Astrocyte (in vitro differentiated cells and primary cell): ENCODE measurements at regions not wholly inside any gene's neighbourhood (a gene's known extent, or its start where the extent isn't known, plus 50 kb on each side); places are given as distances from the start of the nearest gene placed in this dataset.

Experiments
- DNase-seq: peaks from one replicate; pipeline ENCODE4 v3.0.0-alpha.2; 2010; ENCODE audit warnings: low read depth
- FAIRE-seq: peaks from 2 replicates; lab custom pipeline; 2011; peaks lifted over from hg19 to GRCh38; lab: Jason Lieb, UNC
- H2AFZ ChIP-seq: 2 replicates; pipeline ENCODE4 v1.6.0; 2012; ENCODE audit warnings: low read depth, low read length, inconsistent platforms
- H3K27ac ChIP-seq: 2 replicates; pipeline ENCODE4 v1.5.1; 2011; ENCODE audit warnings: low read depth, low read length, inconsistent platforms
- H3K27me3 ChIP-seq: 2 replicates; pipeline ENCODE4 v1.6.0; 2011; ENCODE audit warnings: low read length, inconsistent platforms; ENCODE audit not compliant: insufficient read depth
- H3K36me3 ChIP-seq: 2 replicates; pipeline ENCODE4 v1.5.1; 2011; ENCODE audit warnings: low read length, inconsistent platforms; ENCODE audit not compliant: insufficient read depth
- H3K4me1 ChIP-seq: 2 replicates; pipeline ENCODE4 v1.5.1; 2011; ENCODE audit warnings: low read length, inconsistent platforms; ENCODE audit not compliant: insufficient read depth
- H3K4me2 ChIP-seq: 2 replicates; pipeline ENCODE4 v1.6.0; 2012; ENCODE audit warnings: low read length, inconsistent platforms
- H3K4me3 ChIP-seq: 2 replicates; pipeline ENCODE4 v1.5.1; 2011; ENCODE audit warnings: low read depth, mild to moderate bottlenecking, low read length, inconsistent platforms; ENCODE audit not compliant: insufficient read depth
- H3K79me2 ChIP-seq: 2 replicates; pipeline ENCODE4 v1.6.0; 2012; ENCODE audit warnings: mild to moderate bottlenecking, low read length, inconsistent platforms; ENCODE audit not compliant: insufficient read depth
- H3K9ac ChIP-seq: 2 replicates; pipeline ENCODE4 v1.6.0; 2012; ENCODE audit warnings: mild to moderate bottlenecking, low read length, inconsistent platforms
- H3K9me3 ChIP-seq: 2 replicates; pipeline ENCODE4 v1.5.1; 2012; ENCODE audit warnings: low read depth, mild to moderate bottlenecking, low read length, inconsistent platforms; ENCODE audit not compliant: insufficient read depth
- H4K20me1 ChIP-seq: 2 replicates; pipeline ENCODE4 v1.6.0; 2012; ENCODE audit warnings: low read length, inconsistent platforms; ENCODE audit not compliant: insufficient read depth
- H3K27ac Mint-ChIP-seq: one replicate; pipeline ENCODE4 v1.8.0; 2021; ENCODE audit warnings: mild to moderate bottlenecking, mixed read lengths; ENCODE audit not compliant: unreplicated experiment
- H3K27me3 Mint-ChIP-seq: one replicate; pipeline ENCODE4 v1.8.0; 2021; ENCODE audit warnings: low read depth, mixed read lengths; ENCODE audit not compliant: unreplicated experiment
- H3K36me3 Mint-ChIP-seq: one replicate; pipeline ENCODE4 v1.8.0; 2021; ENCODE audit warnings: low read depth, mixed read lengths; ENCODE audit not compliant: unreplicated experiment
- H3K4me1 Mint-ChIP-seq: one replicate; pipeline ENCODE4 v1.8.0; 2021; ENCODE audit warnings: low read depth, mixed read lengths; ENCODE audit not compliant: unreplicated experiment
- H3K4me3 Mint-ChIP-seq: one replicate; pipeline ENCODE4 v1.8.0; 2021; ENCODE audit warnings: mild to moderate bottlenecking, moderate library complexity, mixed read lengths; ENCODE audit not compliant: unreplicated experiment
- H3K9me3 Mint-ChIP-seq: one replicate; pipeline ENCODE4 v1.8.0; 2021; ENCODE audit warnings: mild to moderate bottlenecking, mixed read lengths; ENCODE audit not compliant: unreplicated experiment
- CTCF ChIP-seq: IDR thresholded peaks from 2 replicates; pipeline ENCODE4 v1.5.1; 2011; ENCODE audit warnings: low read depth, mild to moderate bottlenecking, inconsistent platforms, low read length, moderate library complexity; ENCODE audit not compliant: insufficient read depth
- EZH2 ChIP-seq: IDR thresholded peaks from 2 replicates; pipeline ENCODE4 v1.6.1; 2012; ENCODE audit warnings: mild to moderate bottlenecking, low read length, inconsistent platforms; ENCODE audit not compliant: insufficient read depth

- Histone ChIP-seq H2AFZ (peak overlapping the region; percentile 42), H3K9me3 (no peaks in the 10 kb centered on the region), H3K4me1 (no peaks in the 10 kb centered on the region), H3K27me3 (no peaks in the 10 kb centered on the region), H3K9ac (no peak overlapping the region), H3K36me3 (no peaks in the 10 kb centered on the region), H3K4me2 (peak overlapping the region; percentile 25), H3K4me3 (no peak overlapping the region), H3K79me2 (no peaks in the 10 kb centered on the region), H3K27ac (no peak overlapping the region), H4K20me1 (no peaks in the 10 kb centered on the region)
- Mint-ChIP-seq H3K4me1 (peaks cover 3% of the 10 kb centered on the region), H3K9me3 (peaks cover 5% of the 10 kb centered on the region), H3K27ac (no peak overlapping the region), H3K27me3 (no peaks in the 10 kb centered on the region), H3K36me3 (no peaks in the 10 kb centered on the region), H3K4me3 (no peak overlapping the region)
- no peak for FAIRE-seq
- no peak for DNase-seq
- TF ChIP-seq EZH2: no peak
Measured at GRCh38 chr5:61245936-61246335, 83.7 kb upstream of the SMIM15 start.

GRCh38 chr5:61246768-61247307, 84.6 kb upstream of the SMIM15 start:
- Histone ChIP-seq H3K9ac (no peak overlapping the region), H3K4me2 (no peak overlapping the region), H2AFZ (no peak overlapping the region), H3K4me3 (no peak overlapping the region), H4K20me1 (no peaks in the 10 kb centered on the region), H3K9me3 (no peaks in the 10 kb centered on the region), H3K36me3 (no peaks in the 10 kb centered on the region), H3K27me3 (no peaks in the 10 kb centered on the region), H3K27ac (no peak overlapping the region), H3K4me1 (no peaks in the 10 kb centered on the region), H3K79me2 (no peaks in the 10 kb centered on the region)
- H3K4me3 Mint-ChIP-seq: no peak overlapping the region
- H3K36me3 Mint-ChIP-seq: no peaks in the 10 kb centered on the region
- no peak for DNase-seq
- no peak for TF ChIP-seq CTCF
- TF ChIP-seq EZH2: no peak
- H3K9me3 Mint-ChIP-seq: peaks cover 5% of the 10 kb centered on the region
- H3K27ac Mint-ChIP-seq: no peak overlapping the region
- no peak for FAIRE-seq
- H3K27me3 Mint-ChIP-seq: no peaks in the 10 kb centered on the region
- peaks cover 3% of the 10 kb centered on the region for H3K4me1 Mint-ChIP-seq

- Histone ChIP-seq H3K4me1 (peaks cover 7% of the 10 kb centered on the region), H3K4me3 (no peak overlapping the region), H4K20me1 (no peaks in the 10 kb centered on the region), H3K79me2 (no peaks in the 10 kb centered on the region), H3K9me3 (no peaks in the 10 kb centered on the region), H3K27ac (no peak overlapping the region), H2AFZ (peak overlapping the region; percentile 38), H3K9ac (no peak overlapping the region), H3K36me3 (no peaks in the 10 kb centered on the region), H3K4me2 (peak overlapping the region; percentile 42), H3K27me3 (no peaks in the 10 kb centered on the region)
- no peaks in the 10 kb centered on the region for H3K4me1 Mint-ChIP-seq
- TF ChIP-seq CTCF (no peak), EZH2 (no peak)
- H3K36me3 Mint-ChIP-seq: no peaks in the 10 kb centered on the region
- H3K27ac Mint-ChIP-seq: no peak overlapping the region
- peak; percentile 67 for DNase-seq
- no peak overlapping the region for H3K4me3 Mint-ChIP-seq
- H3K9me3 Mint-ChIP-seq: peaks cover 8% of the 10 kb centered on the region
- peaks cover 11% of the 10 kb centered on the region for H3K27me3 Mint-ChIP-seq
- FAIRE-seq: no peak
Measured at GRCh38 chr5:61251874-61252642, 80.0 kb upstream of the ZSWIM6 start.
